GM18868 (cell line): ENCODE measurements at regions not wholly inside any gene's neighbourhood (a gene's known extent, or its start where the extent isn't known, plus 50 kb on each side); places are given as distances from the start of the nearest gene placed in this dataset.

ENCODE experiments used
- ATAC-seq: cut with Tn5 transposase; IDR thresholded peaks from one replicate; pipeline ENCODE4 v1.9.1; 2021; ENCODE audit warnings: mild to moderate bottlenecking, moderate library complexity; ENCODE audit not compliant: unreplicated experiment

DNA sequence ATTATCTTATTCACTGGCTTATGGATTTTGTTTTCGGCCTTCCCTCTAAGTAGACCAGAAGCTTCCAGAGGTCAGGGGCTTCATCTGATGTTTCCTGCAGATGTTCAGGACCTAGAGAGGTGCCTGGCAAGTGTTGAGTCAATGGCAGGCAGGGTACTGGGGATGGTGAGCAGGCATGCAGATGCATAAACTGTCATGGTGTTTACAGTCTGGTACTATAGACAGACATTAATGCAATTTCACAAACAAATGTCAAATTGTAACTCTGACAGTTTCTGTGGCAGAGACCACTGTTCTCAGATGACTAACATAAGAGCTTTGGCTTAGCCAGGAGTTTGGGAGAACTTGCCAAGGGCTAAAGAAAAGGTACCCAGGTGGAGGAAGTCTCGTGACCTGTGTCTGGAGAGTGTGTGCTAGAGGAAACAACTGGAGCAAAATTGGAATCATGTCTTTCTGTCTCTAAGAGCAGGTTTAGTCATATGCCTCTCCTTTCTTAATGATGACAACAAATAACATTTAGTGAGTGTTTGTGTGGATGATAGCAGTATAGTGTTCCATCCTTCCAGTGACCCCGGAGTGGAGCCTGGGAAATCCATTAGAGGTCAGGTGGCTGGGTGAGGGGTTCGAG is 53.7 kb upstream of the TRAK1 start:
- ATAC-seq = no peak

DNA sequence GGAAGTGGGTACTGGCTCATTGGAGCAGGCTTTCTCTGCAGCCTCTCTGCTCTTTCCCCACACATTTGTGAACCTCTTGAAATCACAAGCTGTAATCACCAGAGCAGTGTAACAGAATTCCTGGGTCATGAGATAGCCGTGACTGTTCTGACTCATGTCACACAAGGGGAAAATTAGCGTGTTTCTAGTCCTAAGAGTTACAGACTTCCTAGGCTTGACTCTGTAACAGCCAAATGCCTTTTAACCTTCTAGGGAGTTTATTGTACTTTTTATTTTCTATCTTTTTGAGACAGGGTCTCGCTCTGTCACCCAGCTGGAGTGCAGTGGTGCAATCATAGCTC is 54.7 kb upstream of the TRAK1 start:
- peak; percentile 68 for ATAC-seq

DNA sequence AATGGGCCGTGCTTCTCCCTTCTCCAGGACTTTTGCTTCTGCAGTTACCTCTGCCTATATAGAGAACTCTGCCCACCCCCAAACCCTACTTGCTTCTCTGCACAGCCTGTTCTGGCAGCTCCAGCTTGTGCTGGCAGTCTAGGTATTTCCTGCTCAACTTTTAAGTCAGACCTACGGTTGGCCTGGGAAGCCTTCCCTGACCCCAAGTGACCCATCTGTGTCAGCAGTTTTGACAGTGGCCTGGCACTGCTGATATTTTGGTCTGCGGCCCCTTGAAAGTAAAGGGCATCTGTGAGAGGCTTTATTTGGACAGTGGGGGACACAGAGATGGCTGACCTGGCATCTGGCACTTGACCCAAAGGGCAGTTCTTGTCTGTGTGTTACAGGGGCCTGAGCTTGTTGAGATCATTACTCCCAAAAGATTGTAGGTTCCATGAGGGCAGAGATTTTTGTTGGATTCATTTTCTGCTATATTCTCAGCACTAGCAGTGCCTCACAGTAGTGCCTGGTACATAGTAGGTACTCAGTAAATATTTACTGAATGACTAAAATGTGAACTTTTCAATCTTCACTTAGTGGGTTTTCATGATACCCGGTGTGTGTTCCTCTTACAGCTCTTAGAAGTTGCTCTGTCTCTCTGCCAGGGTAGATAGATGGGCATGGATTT is 55.2 kb upstream of the TRAK1 start:
- ATAC-seq = no peak

DNA sequence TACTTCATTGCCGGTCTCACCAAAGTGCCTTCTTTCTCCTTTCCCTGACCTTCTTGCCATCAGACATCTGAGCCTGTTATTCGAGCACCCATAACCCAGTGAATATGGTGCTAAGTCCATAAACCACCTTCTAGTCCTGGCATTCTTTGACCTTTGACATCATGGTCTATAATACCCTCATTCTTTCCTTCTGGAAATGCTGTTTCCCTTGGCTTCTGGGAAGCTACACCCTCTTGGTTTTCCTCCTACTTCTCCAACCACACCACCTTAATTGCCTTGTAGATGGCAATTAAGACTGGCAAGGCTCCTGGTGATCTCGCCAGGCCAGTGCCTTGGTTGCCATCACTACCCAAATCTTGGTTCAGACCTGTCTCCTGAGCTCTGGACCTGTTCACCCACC is 56.1 kb upstream of the TRAK1 start:
- ATAC-seq = no peak

DNA sequence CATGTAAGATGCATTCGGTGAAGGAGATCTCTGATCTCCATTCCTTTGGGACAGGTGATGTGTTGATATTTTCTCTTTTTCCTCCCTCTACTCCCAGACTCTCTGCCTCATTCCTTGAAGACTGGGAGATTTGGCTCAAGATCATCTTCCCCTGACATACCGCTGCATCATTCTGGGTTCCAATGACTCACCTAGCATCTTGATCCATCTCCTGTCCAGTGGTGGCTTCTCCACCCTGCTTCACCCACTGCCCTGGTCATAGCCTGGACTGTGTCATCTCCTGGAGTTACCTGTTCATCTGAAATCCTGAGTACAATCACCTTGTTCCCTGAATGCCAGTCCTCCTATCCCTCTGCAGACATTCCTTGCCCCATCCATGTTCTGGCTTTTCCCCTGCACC is 57.4 kb upstream of the TRAK1 start:
- no peak for ATAC-seq

DNA sequence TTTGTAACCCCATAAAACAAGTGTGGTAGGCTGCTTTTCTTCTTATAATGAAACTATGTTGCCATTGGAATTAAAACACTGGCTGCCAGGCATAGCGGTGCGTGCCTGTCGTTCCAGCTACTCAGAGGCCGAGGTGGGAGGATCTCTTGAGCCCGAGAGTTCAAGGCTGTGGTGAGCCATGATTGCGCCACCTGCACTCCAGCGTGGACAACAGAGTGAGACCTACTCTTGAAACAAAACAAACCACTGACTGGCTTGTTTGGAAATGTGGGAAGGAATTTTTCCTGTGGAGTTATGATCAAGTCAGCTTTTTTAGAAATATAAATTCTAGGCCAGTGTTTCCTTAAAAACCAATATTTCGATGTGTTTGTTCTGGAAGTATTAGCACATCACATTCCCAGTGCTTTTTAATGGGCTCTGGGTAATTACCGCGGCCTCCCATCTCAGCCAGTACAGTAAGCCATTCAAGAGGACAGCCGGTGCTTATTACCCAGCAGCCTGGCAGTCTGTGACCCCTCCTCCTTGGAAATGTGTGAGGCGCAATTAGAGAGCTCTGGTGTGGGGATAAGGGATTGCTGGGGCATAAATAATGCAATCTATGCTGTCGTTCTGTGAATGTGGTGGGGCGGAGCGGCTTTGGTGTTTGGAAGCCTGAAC is 58.3 kb upstream of the TRAK1 start:
- ATAC-seq = no peak

DNA sequence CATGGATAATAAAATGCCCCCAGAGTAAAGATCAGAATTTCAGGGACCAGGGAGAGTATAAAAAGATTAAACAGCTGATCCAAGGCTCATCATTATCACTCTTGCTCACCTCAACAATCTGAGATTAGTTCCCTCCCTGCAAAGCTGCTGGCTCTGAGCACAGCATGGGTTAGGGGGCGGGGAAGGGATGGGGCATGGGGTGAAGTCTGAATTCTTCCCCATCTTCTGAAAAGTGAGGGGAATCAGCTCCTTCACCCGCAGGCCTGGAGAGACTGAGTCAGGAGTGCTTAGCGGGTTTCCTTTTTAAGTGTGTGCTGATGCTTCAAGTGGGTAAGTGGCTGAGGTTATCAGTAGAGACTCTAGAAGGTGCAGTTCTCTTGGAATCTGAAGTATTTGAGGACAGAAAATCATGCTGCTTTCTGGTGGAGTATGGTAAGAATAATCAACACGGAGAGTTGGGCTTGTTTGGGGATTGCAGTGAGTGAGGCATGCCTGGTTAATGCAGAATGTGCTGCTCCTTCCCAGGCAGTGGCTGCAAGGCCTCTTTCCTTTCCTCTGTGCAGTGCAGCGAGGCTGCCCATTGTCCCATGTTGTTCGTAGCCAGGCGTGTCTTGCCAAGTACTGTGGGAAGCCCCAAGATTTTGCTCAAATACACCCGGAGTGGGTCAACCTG is 59.2 kb upstream of the TRAK1 start:
- no peak for ATAC-seq

DNA sequence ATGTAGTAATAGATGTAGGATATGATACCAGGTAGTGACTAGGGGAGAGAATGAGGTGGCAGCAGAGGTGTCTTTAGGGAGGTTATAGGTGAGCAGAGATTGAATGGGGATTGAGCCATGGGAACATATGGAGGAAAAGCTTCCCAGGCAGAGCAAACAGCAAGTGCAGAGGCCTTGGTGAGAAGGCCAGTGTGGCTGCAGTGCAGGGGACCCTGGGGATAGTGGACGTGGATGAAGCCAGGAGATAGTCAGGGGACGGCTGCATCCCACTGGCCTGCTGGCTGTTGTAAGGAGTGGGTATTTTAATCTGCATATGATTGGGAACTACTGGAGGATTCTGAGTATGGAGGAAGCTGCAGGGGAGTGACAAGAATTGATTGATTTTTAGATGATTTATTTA is 62.7 kb upstream of the TRAK1 start:
- ATAC-seq = no peak

DNA sequence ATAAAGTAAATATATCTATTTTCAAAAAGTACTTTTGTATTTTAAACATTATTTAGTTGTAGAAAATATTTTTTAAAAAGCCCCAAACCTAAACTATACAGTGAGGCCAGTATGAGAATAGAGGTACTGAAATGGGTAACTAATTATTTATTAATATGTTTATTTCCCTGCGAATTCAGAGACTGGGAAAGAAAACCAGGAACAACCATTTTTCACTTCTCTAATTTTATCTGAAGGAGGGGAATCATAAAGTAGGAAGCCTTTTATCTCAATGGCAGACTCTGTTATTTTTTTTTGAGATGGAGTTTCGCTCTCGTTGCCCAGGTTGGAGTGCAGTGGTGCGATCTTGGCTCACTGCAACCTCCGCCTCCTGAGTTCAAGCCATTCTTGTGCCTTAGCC is 63.6 kb upstream of the TRAK1 start:
- no peak for ATAC-seq

DNA sequence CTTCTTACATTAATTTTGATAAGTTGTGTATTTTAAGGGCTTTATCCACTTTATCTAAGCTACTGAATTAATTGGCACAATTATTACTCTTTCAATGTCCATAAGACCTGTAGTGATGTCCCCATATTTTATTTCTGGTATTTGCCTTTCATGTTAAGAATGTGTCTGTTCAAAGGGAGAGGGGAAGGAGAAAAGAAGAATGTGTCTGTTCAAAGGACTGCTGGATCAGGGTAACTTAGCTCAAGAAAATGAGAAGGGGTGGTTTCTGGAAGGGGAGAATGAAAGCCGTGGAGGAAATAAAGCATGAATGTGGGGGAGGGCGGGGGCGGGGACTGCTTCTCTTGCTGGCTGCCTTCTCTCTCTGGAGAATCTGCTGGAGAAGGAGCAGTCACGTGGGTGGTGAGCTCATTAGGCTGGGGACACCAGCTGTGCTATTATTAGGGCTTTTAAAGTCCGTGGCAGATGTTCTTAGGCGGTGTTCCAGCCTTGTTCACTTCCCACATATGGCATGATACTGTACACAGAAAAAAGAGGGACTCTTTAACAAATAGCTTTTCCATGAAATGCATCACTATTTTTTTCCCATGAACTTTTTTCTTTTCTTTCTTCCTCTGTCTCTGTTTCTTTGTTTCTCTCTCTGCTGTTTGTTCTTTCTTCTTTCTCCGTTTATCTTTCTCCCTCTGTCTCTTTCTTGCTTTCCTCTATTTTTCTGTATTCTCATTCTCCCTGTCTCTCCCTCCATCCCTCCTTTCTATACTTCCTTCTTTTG is 63.7 kb upstream of the ULK4 start:
- peak; percentile 70 for ATAC-seq

DNA sequence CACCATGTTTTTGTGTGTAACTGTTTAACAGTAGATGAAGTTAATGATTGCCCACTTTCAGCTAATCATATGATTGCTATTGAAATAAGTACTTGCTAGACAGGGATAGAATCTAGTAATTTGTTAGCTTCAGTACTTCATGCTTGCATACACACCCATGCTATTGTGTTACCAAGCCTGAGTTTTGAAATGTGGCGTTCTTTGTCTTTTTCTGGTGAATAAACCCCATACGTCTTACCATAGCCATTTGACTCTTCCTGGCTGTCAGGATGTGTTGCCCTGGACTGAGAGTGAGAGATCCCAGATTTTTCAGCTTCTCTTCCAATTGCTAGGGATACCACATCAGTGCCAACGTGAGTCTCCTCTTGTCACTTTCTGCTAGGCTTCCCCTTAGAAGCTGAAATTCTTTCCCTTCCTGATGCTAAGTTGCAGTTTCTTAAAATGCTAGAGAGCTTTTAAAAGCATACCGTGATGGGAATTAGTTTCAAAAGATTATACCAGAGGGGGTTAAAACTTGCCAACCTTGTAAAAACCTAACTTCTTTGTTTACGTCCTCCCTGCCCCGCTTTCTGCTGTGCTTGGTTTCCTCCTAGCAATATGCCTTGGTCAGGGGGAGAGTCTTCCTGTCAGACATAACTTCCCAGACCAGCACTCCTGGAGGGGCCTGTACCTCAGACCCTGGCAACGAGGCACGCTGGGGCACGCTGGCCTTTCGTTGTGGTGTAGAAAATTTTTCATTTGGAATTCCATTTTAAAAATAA is 62.9 kb upstream of the ULK4 start:
- ATAC-seq = no peak

DNA sequence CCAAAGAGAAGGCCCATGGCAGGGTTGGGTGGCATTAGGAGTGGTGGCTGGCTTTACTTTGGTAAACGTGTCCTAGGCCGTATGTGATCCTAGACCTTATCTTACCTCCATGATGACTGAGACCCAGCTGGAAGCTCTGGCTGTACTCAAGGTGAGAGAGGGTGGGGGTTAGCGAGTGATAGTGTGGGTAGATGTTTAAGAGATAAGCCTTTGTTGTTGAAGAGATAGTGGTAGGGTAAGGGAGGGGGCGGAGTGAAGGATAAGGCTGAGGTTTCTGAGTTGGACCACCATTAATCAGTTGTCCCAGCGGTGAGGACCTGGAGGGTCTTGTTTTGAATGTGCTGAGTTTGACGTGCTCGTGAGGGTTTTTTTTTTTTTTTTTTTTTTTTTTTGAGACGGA is 61.5 kb upstream of the ULK4 start:
- ATAC-seq = no peak

DNA sequence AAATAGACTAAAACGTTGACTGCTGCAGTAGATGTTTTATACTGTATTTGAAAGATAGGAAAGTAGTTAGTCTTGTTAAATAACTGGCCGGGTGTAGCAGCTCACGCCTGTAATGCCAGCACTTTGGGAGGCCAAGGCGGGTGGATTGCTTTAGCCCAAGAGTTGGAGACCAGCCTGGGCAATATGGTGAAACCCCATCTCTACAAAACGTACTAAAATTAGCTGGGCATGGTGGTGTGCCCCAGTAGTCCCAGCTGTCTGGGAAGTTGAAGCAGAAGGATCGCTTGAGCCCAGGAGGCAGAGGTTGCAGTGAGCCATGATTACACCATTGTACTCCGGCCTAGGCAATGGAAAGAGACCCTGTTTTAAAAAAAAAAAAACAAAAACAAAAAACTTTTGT is 60.5 kb upstream of the ULK4 start:
- ATAC-seq = no peak

DNA sequence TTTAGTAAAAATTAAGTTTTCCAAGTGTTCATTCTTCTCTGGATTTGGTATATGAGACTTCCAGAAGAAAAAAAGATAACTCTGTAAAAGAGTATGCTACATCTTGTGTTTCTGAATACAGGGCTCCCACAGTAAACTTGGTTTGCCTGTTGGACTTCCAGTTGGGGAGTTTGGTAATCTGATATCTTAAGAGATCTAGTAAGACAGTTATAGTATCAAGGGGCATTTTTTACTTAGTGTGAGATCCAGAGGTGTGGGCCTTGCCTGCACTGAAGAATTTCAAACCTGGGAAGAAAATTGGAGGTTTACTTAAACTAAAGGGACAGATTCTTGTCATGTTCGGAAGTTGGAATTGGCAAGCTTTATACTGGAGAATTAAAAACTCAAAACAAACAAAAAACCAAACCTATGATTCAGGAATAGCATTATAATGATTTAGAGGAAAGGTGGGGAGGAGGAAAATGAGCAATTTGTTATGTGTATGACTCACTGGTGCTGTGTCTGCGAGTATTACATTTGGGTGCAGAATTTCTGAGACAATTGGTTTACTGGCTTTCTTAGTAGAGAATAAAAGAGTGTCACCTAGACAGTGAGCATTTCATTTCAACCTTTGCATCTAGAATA is 58.9 kb upstream of the ULK4 start:
- ATAC-seq = no peak

DNA sequence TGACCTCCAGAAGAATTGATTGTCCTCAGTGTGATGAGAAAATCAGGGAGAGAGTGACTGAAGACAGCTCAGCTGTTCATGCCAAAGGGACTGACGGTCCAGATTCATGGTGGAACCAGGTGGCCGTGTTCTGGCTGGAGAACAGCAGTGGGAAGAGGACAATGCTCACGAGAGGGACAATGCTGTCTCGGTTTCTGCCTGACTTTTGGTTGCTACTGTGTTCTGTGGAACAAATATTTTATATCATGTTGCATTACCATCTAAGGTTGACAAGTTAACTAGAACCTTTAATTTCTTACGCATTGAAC is 58.0 kb upstream of the ULK4 start:
- ATAC-seq = no peak

DNA sequence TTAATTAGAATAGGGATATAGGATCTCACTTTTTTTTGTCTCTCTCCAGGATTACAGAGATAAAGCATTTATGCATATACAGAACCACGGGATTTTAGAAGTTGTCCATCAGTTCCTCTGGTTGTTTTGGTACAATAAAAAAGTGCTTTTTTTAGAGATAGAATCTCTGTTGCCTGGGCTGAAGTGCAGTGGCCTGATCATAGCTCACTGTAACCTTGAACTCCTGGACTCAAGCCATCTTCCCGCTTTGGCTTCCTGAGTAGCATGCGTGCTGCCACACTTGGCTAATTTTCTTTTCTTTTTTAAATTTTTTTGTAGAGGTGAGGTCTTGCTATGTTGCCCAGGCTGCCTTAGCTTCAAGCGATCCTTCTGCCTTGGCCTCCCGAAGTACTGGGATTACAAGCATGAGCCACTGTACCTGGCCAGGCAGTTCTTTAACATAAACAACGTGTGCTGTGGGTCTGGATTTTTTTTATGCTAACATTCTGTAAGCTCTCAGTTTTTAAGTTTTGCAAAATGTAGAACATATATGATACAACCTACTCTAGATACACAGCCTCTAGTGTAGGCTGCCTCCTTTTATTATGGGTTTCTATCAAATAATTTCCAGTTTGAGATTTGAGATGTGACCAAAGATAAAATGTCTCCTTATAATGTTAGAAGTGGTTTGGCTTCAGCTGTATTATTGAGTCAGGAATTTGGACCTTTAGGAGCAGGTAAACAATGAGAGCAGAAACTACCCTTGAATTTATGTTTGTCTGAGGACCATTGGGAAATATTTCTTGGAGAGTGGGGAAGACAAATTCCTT is 57.4 kb upstream of the ULK4 start:
- ATAC-seq = no peak

DNA sequence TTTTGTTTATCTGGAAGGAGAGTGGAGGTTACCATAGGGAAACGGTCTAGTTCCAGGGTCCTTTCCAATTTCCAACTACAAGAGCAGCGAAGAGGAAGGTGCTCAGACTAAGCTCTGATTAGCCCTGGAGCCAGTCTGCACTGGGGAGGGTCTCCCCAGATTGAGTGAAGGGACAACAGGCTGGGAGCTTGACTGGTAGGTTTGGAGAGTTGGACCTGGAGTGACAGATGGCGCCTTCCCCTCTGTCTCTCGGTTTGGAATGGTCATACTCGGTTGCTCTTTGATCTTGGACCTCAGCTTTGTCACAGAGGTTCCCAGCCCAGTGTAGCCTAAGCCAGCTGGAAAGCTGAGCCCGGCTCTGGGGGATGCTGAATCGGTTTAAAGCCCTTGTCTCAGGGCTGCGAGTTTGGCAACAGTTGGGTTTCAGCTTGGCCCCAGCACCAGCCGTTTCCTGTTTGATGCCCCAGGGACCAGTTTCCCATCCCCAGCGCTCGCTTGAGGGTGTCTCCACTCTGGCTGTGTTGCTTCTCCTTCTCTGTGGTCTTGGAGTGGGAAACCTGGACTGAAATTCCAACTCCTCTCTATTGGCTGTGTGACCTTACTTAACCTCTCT is 53.1 kb upstream of the ULK4 start:
- ATAC-seq = no peak

DNA sequence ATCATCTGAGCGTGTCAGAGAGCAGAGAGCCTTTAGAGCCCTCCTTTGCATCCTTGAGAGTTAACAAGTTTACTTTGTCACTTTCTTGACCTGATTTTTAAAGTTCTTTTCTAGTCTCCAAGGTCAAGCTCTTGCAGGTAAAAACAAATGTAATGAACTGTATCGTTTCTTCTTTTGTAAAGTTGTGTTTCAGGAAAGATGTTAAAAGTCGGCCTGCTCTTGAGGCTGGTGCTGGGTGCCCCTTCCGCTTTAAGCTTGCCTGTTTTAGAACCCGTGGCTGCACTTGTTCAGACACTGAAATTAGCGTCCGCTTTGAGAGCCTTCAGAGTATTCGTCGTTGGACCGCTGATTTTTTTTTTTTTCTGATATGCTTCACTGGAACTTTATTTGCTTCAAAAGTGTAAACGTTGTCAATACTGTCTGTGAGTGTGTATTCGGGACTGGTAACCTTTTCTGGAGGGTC is 52.6 kb upstream of the ULK4 start:
- peak; percentile 16 for ATAC-seq
